Hematopoietic multipotent progenitor cell treated with erythropoietin and hydrocortisone succinate and interleukin-3 and kit ligand, for 4 days (in vitro differentiated cells): ENCODE measurements at regions not wholly inside any gene's neighbourhood (a gene's known extent, or its start where the extent isn't known, plus 50 kb on each side); places are given as distances from the start of the nearest gene placed in this dataset.
"Not testable (repeated sequence)": the region's sequence is repeated elsewhere in the genome, so short reads cannot be mapped to it uniquely, and the experiment has no call there.

Experiments
- DNase-seq: peaks from one replicate; pipeline ENCODE4 v3.0.0-alpha.2; 2015

- DNase-seq, result no peak
Measured at GRCh38 chr6:119758385-119758784, 408.8 kb upstream of the MAN1A1 start.

- peak; percentile 22 for DNase-seq
Measured at GRCh38 chr6:119757467-119757866, 407.9 kb upstream of the MAN1A1 start.

- peak; percentile 46 for DNase-seq
Measured at GRCh38 chr6:119749335-119749734, 399.8 kb upstream of the MAN1A1 start.

GRCh38 chr6:119748535-119748934 lies 399.0 kb upstream of the MAN1A1 start:
- DNase-seq, result peak; percentile 45

- DNase-seq, result peak; percentile 87
Measured at GRCh38 chr6:119742188-119742803, 392.7 kb upstream of the MAN1A1 start.

DNA sequence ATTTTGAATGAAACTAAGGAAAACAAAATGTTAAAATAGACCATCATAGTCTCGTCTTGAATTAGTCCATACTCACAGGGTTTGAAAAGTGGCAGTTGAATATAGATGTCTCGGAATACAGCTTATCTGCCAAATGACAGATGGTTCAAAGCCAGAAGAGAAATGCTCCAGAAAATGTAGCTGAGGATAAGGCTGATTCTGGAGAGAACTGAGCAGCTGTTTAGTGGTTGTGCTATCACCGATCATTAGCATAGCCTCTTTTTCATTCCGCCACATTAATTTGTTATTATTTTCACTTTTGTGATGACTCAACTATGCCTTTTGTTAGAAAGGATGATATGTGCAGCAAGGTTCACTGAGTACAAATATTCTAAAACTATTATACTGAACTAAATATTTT lies 390.2 kb upstream of the MAN1A1 start:
- no peak for DNase-seq

DNA sequence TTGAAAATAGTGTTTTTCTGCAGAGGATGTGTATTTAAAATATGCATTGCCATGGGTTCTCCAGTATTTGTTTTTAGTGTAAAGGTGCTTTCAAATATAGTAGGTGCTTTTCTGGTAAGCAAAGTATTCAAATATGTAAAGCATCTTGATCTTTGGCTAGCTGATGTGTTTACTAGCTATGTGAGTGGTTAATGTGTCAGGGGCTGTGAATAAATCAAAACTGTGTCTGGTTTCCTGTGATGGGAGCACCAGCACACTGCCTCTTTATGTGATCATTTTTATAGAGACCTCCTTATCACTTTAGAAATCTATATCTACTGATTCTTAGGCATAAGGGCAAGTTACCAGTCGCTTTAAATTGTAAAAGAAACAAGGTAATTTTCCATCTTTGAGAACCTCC lies 388.9 kb upstream of the MAN1A1 start:
- DNase-seq, result no peak

GRCh38 chr6:119736296-119737021 lies 386.9 kb upstream of the MAN1A1 start:
- no peak for DNase-seq

GRCh38 chr6:119735530-119735929 lies 386.0 kb upstream of the MAN1A1 start:
- no peak for DNase-seq

DNA sequence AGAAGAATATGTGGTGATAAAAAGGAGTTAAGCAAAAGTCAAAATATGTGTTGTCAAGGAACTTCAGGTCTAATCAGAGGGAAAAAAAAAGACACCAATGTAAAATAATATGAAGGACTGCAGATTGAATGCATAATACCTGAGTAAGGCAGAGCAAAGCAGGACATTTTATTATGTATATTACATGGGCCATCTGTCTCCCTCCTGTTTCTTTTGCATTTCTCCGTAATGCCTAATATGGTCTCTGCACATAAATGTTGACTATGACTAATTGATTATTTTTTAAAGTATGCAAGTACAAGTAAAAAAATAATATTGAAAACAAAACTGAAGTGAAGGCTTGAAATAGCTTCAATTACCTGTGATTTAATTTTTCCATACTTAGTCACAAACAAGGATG lies 384.7 kb upstream of the MAN1A1 start:
- no peak for DNase-seq

- no peak for DNase-seq
Measured at GRCh38 chr6:119728935-119729334, 379.4 kb upstream of the MAN1A1 start.

DNA sequence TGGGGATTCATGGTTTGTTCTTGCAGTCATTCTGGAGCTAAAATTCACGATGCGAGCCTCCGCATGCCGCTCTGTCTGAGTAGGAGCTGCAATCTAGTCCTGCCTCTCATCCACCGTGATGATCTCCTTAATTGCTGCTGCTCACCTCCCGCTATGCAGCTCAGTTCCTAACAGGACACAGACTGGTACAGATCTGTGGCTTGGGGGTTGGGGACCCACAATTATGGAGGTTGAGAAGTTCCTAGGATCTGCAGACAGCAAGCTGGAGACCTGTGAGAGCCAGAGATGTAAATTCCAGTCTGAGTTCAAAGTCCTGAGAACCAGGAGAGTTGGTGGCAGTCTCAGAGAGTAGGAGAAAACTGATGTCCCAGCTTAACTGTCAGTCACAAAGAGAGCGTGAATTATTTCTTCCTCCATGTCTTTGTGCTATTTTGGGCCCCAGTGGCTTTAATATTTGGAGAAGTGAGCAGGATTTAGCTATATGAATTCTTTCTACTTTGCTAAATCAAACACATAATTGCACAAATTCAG lies 378.7 kb upstream of the MAN1A1 start:
- DNase-seq, result no peak

GRCh38 chr6:119727504-119728219 lies 378.1 kb upstream of the MAN1A1 start:
- DNase-seq, result no peak

- DNase-seq, result not testable (repeated sequence)
Measured at GRCh38 chr6:119726912-119727311, 377.4 kb upstream of the MAN1A1 start.

GRCh38 chr6:119726086-119726485 lies 376.5 kb upstream of the MAN1A1 start:
- DNase-seq, result no peak

GRCh38 chr6:119720160-119720559 lies 370.6 kb upstream of the MAN1A1 start:
- DNase-seq, result peak; percentile 57

DNA sequence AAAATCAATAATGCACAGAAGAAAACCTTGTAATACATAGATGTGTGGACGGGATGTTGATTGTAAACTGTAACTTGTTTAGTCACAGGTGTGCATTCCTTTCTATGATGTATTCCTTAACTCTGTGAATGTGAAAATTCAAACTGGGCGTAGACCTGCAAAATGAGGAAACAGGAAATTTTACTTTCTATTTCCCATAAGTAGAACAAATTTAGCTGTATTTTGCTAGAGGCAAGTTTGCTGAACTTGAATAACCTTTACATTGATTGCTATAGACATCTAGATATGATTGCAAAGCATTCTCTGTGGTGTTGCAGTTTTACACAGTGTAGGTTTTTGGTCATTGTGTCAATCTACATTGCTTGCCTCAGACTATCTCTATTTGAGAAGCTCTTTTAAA lies 368.4 kb upstream of the MAN1A1 start:
- no peak for DNase-seq

DNA sequence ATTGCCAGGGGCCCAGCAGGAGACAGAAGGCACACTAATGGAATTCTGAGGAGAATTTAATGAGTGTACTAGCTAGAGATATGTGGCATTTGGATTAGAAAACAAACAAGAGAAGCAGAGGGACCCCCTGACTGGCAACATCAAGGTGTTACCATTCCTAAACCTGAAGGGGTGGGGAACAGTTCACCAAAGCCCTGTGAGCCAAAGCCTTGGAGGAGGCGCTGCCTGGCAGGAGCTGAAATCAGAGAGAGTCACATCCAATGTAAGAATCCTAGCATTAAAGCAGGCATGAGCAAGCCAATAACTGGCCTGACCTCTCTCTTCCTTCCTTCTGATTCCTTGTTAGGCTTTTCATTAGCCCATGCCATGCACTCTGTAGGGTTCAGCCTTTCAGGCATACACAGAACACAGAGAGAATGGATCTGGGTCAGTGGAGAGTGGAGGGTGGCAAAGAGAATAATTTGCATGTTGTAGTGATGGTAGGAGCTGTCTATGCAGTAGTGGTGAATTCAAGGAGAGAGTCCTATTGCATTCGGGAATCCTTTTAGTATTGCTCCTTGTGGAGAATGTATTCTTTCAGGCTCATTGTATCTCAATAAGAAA lies 367.2 kb upstream of the MAN1A1 start:
- no peak for DNase-seq

- no peak for DNase-seq
Measured at GRCh38 chr6:119713903-119714302, 364.3 kb upstream of the MAN1A1 start.

DNA sequence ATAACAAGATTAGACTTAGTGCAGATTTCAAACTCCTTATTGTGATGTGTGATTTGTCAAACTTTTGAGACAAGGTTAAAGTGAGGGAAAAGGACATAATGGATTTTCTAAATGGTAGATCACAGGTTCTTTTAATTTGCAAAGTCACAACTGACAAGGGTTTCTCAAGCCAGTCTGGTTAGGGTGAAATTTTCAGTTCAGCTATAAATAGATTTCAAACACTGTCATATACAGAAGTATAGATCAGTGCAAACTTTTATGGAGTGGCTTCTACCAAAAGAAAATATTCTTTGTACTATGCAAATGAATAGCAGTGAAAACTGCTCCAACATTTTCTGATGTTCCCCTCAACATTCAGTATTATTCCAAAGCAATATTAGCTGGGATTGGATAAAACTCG lies 337.1 kb upstream of the MAN1A1 start:
- peak; percentile 10 for DNase-seq

- no peak for DNase-seq
Measured at GRCh38 chr6:119686240-119686639, 336.7 kb upstream of the MAN1A1 start.

GRCh38 chr6:119683671-119684070 lies 334.1 kb upstream of the MAN1A1 start:
- no peak for DNase-seq

- DNase-seq, result no peak
Measured at GRCh38 chr6:119683031-119683430, 333.5 kb upstream of the MAN1A1 start.
